B cell (primary cell): ENCODE measurements at regions not wholly inside any gene's neighbourhood (a gene's known extent, or its start where the extent isn't known, plus 50 kb on each side); places are given as distances from the start of the nearest gene placed in this dataset.

Experiments used
- EZH2 ChIP-seq: IDR thresholded peaks from 2 replicates; pipeline ENCODE4 v1.6.1; 2012; ENCODE audit warnings: borderline replicate concordance, low read depth, mild to moderate bottlenecking, moderate library complexity, low read length; ENCODE audit not compliant: insufficient read depth, poor library complexity, severe bottlenecking
- TF ChIP-seq, protein P1 (sequence below): fragments of 200-600 bp; IDR thresholded peaks from one replicate; pipeline ENCODE4 v1.8.0; 2022; ENCODE audit warnings: antibody characterized with exemption, mild to moderate bottlenecking

DNA sequence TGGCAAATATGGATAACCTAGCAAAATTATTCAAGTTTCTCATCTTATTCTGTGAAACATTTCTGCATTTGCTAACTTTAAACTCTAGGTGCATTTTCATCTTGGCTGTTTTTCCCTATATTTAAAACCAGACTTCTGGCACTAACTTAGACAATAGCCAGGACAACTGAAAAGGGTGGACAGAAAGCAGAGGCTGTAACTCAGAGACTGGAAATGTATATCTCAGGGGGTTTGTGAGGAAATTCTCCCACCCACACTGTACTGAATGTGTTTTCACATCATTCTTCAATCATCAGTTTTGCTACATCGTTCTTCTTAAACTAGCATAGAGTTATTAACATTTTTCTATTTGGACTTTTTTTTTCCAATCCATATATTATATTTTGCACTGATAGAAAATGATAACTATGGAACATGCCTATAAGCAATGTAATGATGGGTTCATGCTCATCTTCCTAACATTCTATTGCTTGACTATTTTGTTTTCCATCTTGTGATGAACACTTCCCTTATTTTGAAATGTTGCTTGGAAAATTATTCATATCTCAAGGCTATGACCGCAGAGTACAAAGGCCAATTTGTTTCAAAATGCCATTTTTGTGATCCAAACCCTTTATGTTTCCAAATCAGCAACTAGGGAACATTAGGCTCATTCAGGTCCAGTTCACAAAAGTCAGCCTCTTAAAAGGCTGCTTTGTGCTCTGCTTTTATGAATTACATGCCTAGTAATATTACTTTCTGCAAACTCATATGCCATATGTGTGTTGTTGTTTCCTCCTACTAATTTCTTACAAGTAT is 125.8 kb upstream of the CDH19 start:
- no peak for TF ChIP-seq EZH2
- TF ChIP-seq, protein P1, sequence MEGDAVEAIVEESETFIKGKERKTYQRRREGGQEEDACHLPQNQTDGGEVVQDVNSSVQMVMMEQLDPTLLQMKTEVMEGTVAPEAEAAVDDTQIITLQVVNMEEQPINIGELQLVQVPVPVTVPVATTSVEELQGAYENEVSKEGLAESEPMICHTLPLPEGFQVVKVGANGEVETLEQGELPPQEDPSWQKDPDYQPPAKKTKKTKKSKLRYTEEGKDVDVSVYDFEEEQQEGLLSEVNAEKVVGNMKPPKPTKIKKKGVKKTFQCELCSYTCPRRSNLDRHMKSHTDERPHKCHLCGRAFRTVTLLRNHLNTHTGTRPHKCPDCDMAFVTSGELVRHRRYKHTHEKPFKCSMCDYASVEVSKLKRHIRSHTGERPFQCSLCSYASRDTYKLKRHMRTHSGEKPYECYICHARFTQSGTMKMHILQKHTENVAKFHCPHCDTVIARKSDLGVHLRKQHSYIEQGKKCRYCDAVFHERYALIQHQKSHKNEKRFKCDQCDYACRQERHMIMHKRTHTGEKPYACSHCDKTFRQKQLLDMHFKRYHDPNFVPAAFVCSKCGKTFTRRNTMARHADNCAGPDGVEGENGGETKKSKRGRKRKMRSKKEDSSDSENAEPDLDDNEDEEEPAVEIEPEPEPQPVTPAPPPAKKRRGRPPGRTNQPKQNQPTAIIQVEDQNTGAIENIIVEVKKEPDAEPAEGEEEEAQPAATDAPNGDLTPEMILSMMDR: no peak
